HG03139 (cell line): ENCODE measurements at regions not wholly inside any gene's neighbourhood (a gene's known extent, or its start where the extent isn't known, plus 50 kb on each side); places are given as distances from the start of the nearest gene placed in this dataset.

Experiments used
- ATAC-seq: cut with Tn5 transposase; IDR thresholded peaks from one replicate; pipeline ENCODE4 v1.9.1; 2021; ENCODE audit not compliant: unreplicated experiment

DNA sequence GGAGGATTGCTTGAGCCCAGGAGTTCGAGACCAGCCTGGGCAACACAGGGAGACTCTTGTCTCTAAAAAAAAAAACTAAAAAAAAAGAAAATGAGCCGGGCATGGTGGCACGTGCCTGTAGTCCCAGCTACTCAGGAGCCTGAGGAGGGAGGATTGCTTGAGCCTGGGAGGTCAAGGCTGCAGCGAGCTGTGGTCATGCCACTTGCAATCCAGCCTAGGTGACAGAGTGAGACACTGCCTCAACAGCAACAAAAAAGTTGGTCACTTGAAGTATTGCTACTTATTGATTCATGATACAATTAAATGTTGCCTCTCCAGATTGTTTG, 57.9 kb upstream of the CXADR start:
- ATAC-seq, result no peak

DNA sequence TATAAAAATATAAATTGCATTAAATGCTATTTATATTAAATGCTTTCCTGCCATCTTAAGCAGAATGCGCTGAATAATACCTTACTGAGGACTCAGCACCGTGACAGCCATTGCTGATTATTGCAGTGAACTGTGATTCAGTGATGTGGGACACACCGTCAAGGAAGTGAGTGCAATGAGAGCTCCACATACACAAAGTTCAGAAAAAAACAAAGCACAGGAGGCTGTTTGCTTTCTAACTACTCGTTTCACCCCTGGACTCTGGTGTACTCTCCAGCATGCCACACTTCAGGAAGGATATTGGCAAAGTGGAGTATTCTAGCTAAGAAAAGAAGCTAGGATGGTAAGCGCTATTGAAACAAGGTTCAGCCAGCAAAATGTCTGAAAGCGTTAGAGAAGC, 57.4 kb upstream of the CXADR start:
- no peak for ATAC-seq

DNA sequence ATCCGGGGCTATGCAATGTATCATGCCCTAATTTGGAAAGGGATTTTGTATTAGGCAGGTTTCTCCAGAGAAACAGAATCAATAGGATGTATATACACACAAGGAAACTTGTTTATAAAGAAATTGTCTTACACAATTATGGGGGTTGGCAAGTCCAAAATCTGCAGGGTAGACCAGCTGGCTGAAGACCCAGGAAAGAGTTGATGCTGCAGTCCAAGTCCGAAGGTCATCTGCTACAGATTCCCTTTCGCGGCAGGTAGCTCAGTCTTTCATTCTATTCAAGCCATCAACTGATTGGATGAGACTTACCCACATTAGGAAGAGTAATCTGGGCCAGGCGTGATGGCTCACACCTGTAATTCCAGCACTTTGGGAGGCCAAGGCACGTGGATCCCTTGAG, 54.6 kb upstream of the CXADR start:
- no peak for ATAC-seq

DNA sequence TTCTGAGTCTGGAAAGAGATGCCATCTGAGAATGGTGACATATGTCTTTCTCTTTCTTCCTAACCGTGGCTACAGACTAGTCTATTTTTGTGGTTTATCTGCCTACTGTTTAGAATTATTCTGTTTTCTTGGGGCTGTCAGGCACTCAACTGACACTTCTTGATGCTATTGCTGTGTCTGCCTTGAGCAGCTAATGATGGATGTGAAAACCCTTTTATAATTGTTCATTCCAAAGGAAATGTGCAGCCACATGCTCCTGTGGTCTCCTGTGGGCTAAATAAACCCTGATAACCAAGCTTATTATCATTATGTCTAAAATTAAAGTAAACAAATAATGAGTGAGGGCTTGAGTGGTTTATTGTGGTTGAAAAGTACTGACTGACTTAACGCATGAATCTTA, 52.7 kb upstream of the CXADR start:
- no peak for ATAC-seq

DNA sequence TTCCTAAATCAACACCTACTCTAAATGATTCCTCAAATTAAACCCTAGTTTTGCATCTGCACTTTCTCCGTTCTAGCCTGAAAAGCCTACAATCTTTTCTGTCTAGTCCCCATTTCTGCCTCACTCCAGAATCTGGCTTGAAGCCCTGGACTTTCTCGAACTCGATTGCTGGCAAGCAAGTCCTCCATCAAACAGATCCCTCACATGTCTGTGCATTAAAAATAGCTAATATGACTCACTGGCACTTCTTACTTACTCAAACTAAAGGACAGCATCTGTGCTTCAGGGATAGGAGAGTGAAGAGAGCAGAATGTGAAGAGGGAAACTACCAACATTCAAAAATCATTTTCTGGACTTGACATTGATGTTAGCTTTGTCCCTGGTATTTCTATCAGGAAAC, 51.8 kb upstream of the CXADR start:
- ATAC-seq, result no peak

DNA sequence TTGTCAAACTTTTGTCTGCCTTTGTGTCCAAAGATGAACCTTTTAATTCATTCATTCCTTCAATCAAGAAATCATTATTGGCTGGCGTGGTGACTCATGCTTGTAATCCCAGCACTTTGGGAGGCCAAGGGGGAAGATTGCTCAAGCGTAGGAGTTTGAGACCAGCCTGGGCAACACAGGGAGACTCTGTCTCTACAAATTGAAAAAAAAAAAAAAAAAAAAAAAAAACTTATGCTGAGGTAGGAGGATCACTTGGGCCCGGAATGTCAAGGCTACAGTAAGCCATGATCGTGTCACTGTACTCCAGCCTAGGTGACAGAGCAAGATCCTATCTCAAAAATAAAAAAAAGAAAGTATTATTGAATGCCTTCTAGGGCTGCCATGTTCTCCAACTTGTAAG, 51.3 kb upstream of the CXADR start:
- no peak for ATAC-seq

DNA sequence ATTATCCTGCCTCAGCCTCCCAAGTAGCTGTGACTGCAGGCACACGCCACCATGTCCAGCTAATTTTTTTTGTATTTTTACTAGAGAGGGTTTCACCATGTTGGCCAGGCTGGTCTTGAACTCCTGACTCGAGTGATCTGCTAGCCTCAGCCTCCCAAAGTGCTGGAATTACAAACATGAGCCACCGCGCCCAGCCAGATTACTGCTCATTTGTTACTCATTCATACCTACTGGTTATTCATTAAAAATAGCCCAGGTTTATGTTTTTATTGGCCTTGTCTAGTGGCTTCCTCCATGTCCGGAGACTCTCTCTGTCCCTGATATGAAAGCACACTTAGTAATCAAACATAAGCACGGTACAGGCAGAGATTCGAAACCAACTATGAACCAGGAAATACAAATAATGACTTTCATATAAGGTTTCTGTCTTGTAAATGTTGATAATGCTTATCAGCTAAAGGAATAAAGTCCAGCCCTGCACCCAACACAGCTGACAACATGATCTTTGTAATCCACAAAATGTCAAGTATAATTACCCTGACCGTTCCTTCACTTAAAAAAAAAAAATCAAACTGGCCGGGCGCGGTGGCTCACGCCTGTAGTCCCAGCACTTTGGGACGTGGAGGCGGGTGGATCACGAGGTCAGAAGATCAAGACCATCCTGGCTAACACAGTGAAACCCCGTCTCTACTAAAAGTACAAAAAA, 50.4 kb upstream of the CXADR start:
- ATAC-seq, result no peak
